H1 (cell line): ENCODE measurements at regions not wholly inside any gene's neighbourhood (a gene's known extent, or its start where the extent isn't known, plus 50 kb on each side); places are given as distances from the start of the nearest gene placed in this dataset.

Experiments used
- CTCF ChIA-PET: fragments of 300-600 bp; sonication (Branson Sonifier 250); formaldehyde crosslinking; loops from one replicate; lab custom pipeline; 2021; ENCODE audit not compliant: partially characterized antibody; lab: Charles Lee
- POLR2A ChIA-PET: fragments of 300-600 bp; sonication (Branson Sonifier 250); formaldehyde crosslinking; loops from one replicate; lab custom pipeline; 2021; ENCODE audit warnings: inconsistent platforms; ENCODE audit not compliant: partially characterized antibody; lab: Charles Lee
- DNase-seq, 2 experiments: peaks; one replicate each; pipeline versions ENCODE4 v3.0.0 to v3.0.0-alpha.2; 2010 to 2022; ENCODE audit warnings: low spot score in 2 of 2, low read depth in 1 of 2, mixed read lengths in 1 of 2
- FAIRE-seq: peaks from 2 replicates; lab custom pipeline; 2011; peaks lifted over from hg19 to GRCh38; lab: Jason Lieb, UNC
- H2AFZ ChIP-seq: 2 replicates; pipeline ENCODE4 v1.8.1; 2012; ENCODE audit warnings: low read length, inconsistent platforms
- H2AK5ac ChIP-seq: 2 replicates; pipeline ENCODE4 v1.6.1; 2013; ENCODE audit warnings: low read depth, low read length
- H2BK120ac ChIP-seq: replicated peaks from 2 replicates; pipeline ENCODE3; 2013; ENCODE audit warnings: low read depth, low read length, inconsistent platforms
- H2BK12ac ChIP-seq: 2 replicates; pipeline ENCODE4 v1.6.1; 2013; ENCODE audit warnings: low read depth, low read length
- H2BK15ac ChIP-seq: 2 replicates; pipeline ENCODE4 v1.6.1; 2013; ENCODE audit warnings: low read length
- H2BK20ac ChIP-seq: 2 replicates; pipeline ENCODE4 v1.6.1; 2013; ENCODE audit warnings: low read length
- H2BK5ac ChIP-seq: 2 replicates; pipeline ENCODE4 v1.6.1; 2013; ENCODE audit warnings: low read depth, low read length
- H3K14ac ChIP-seq: 2 replicates; pipeline ENCODE4 v1.6.1; 2013; ENCODE audit warnings: inconsistent platforms; ENCODE audit not compliant: insufficient read length
- H3K18ac ChIP-seq: 2 replicates; pipeline ENCODE4 v1.6.1; 2013; ENCODE audit warnings: low read length; ENCODE audit errors: extremely low read depth
- H3K23ac ChIP-seq: 2 replicates; pipeline ENCODE4 v1.6.1; 2013; ENCODE audit warnings: inconsistent platforms; ENCODE audit not compliant: insufficient read length
- H3K23me2 ChIP-seq: 2 replicates; pipeline ENCODE4 v1.6.1; 2013; ENCODE audit warnings: low read depth, low read length
- H3K27ac ChIP-seq: 2 replicates; pipeline ENCODE4 v1.6.1; 2011; ENCODE audit warnings: low read depth, low read length, inconsistent platforms
- H3K27me3 ChIP-seq, 4 experiments: replicated peaks in 1 of 4; 1 replicate in 1 of 4; 2 replicates in 3 of 4; pipeline versions ENCODE4 v1.6.1 to v1.8.1; 2011 to 2013; ENCODE audit warnings: low read length in 3 of 4, mild to moderate bottlenecking in 3 of 4, inconsistent platforms in 2 of 4, mixed read lengths in 2 of 4, moderate library complexity in 1 of 4; ENCODE audit not compliant: control insufficient read depth in 3 of 4, insufficient read depth in 3 of 4; ENCODE audit errors: extremely low read depth in 1 of 4
- H3K36me3 ChIP-seq, 4 experiments: 2 replicates each; pipeline versions ENCODE4 v1.6.1 to v1.8.1; 2011 to 2013; ENCODE audit warnings: mild to moderate bottlenecking in 4 of 4, low read length in 3 of 4, moderate library complexity in 2 of 4, control low read depth in 1 of 4, inconsistent platforms in 1 of 4; ENCODE audit not compliant: insufficient read depth in 4 of 4, control insufficient read depth in 2 of 4
- H3K4ac ChIP-seq: replicated peaks from 2 replicates; pipeline ENCODE3; 2013; ENCODE audit warnings: low read length, low read depth, mixed read lengths, inconsistent platforms; ENCODE audit not compliant: insufficient read length
- H3K4me1 ChIP-seq, 4 experiments: replicated peaks in 1 of 4; 1 replicate in 1 of 4; 2 replicates in 3 of 4; pipeline versions ENCODE4 v1.6.1 to v1.8.1; 2011 to 2013; ENCODE audit warnings: low read length in 3 of 4, inconsistent platforms in 2 of 4, mixed read lengths in 1 of 4; ENCODE audit not compliant: insufficient read depth in 4 of 4, control insufficient read depth in 3 of 4
- H3K4me2 ChIP-seq, 2 experiments: 2 replicates each; pipeline versions ENCODE4 v1.6.1 to v1.8.1; 2011 to 2013; ENCODE audit warnings: low read depth in 2 of 2, low read length in 2 of 2, control low read depth in 1 of 2, inconsistent platforms in 1 of 2, mild to moderate bottlenecking in 1 of 2; ENCODE audit not compliant: insufficient read depth in 1 of 2
- H3K4me3 ChIP-seq, 4 experiments: fragments of 200-600, 300-600 bp in 1 of 4; sonication (generic), shearing (Covaris generic), sonication (Bioruptor Twin) in 1 of 4; 2 replicates each; pipeline versions ENCODE4 v1.5.1 to v1.8.1; 2011 to 2016; ENCODE audit warnings: low read length in 4 of 4, low read depth in 3 of 4, control low read depth in 2 of 4, inconsistent platforms in 2 of 4, mild to moderate bottlenecking in 2 of 4, mixed read lengths in 1 of 4, moderate library complexity in 1 of 4; ENCODE audit not compliant: insufficient read depth in 2 of 4; ENCODE audit errors: extremely low read depth in 1 of 4
- H3K56ac ChIP-seq: replicated peaks from 2 replicates; pipeline ENCODE3; 2013; ENCODE audit warnings: low read depth, mild to moderate bottlenecking, mixed read lengths, low read length, inconsistent platforms; ENCODE audit not compliant: insufficient read length
- H3K79me1 ChIP-seq: 2 replicates; pipeline ENCODE4 v1.6.1; 2013; ENCODE audit warnings: low read depth, low read length, control low read depth
- H3K79me2 ChIP-seq, 2 experiments: 2 replicates each; pipeline versions ENCODE4 v1.6.1 to v1.8.1; 2012 to 2013; ENCODE audit warnings: low read length in 2 of 2, mild to moderate bottlenecking in 2 of 2, inconsistent platforms in 1 of 2; ENCODE audit not compliant: insufficient read depth in 2 of 2, control insufficient read depth in 1 of 2
- H3K9ac ChIP-seq, 4 experiments: replicated peaks in 1 of 4; 1 replicate in 1 of 4; 2 replicates in 3 of 4; pipeline versions ENCODE4 v1.6.1 to v1.8.1; 2011 to 2013; ENCODE audit warnings: low read depth in 3 of 4, low read length in 3 of 4, control low read depth in 2 of 4, mild to moderate bottlenecking in 2 of 4, moderate library complexity in 2 of 4, inconsistent platforms in 1 of 4; ENCODE audit errors: extremely low read depth in 1 of 4
- H3K9me3 ChIP-seq, 2 experiments: 2 replicates each; pipeline versions ENCODE4 v1.6.1 to v1.8.1; 2012 to 2013; ENCODE audit warnings: mild to moderate bottlenecking in 2 of 2, moderate library complexity in 2 of 2, control low read depth in 1 of 2, inconsistent platforms in 1 of 2, low read depth in 1 of 2, low read length in 1 of 2, mixed read lengths in 1 of 2; ENCODE audit not compliant: insufficient read depth in 2 of 2
- H4K20me1 ChIP-seq, 2 experiments: replicated peaks in 1 of 2; 2 replicates each; pipeline versions ENCODE3 to v1.8.1; 2011 to 2013; ENCODE audit warnings: inconsistent platforms in 2 of 2, low read length in 2 of 2, mild to moderate bottlenecking in 1 of 2; ENCODE audit not compliant: insufficient read depth in 2 of 2, control insufficient read depth in 1 of 2
- H4K5ac ChIP-seq: 2 replicates; pipeline ENCODE4 v1.6.1; 2013; ENCODE audit warnings: low read length, low read depth, mixed read lengths, inconsistent platforms; ENCODE audit not compliant: insufficient read length
- H4K8ac ChIP-seq: 2 replicates; pipeline ENCODE4 v1.8.0; 2013; ENCODE audit warnings: mild to moderate bottlenecking, moderate library complexity, low read length, inconsistent platforms; ENCODE audit not compliant: insufficient read depth; ENCODE audit errors: extremely low read depth
- H4K91ac ChIP-seq: replicated peaks from 2 replicates; pipeline ENCODE3; 2013; ENCODE audit warnings: low read length, mixed read lengths, inconsistent platforms; ENCODE audit not compliant: insufficient read length
- ATF3 ChIP-seq: IDR thresholded peaks from 2 replicates; pipeline ENCODE4 v1.6.1; 2011; ENCODE audit warnings: low read depth, mild to moderate bottlenecking, low read length; ENCODE audit not compliant: insufficient read depth
- BACH1 ChIP-seq: IDR thresholded peaks from 2 replicates; pipeline ENCODE4 v1.6.1; 2012; ENCODE audit warnings: low read length, improper control_type of control experiment
- POU5F1 ChIP-seq: IDR thresholded peaks from 2 replicates; pipeline ENCODE4 v1.6.1; 2011; ENCODE audit warnings: low read depth, mild to moderate bottlenecking, low read length, moderate library complexity
- SIRT6 ChIP-seq: IDR thresholded peaks from one replicate; pipeline ENCODE4 v1.7.1; 2012; ENCODE audit warnings: low read length, inconsistent platforms
- SIX5 ChIP-seq: IDR thresholded peaks from 2 replicates; pipeline ENCODE4 v1.6.1; 2011; ENCODE audit warnings: mild to moderate bottlenecking, low read depth, low read length
- SP1 ChIP-seq: IDR thresholded peaks from 2 replicates; pipeline ENCODE4 v1.6.1; 2011; ENCODE audit warnings: low read depth, low read length
- SP2 ChIP-seq: IDR thresholded peaks from 2 replicates; pipeline ENCODE4 v1.6.1; 2012; ENCODE audit warnings: mild to moderate bottlenecking, low read length, inconsistent platforms
- SUZ12 ChIP-seq: fragments of 200-600 bp; sonication (generic); IDR thresholded peaks from 2 replicates; pipeline ENCODE4 v1.6.1; 2012; ENCODE audit warnings: mild to moderate bottlenecking, inconsistent platforms, low read length, moderate library complexity, mixed read lengths
- TBP ChIP-seq: IDR thresholded peaks from 2 replicates; pipeline ENCODE4 v1.6.1; 2011; ENCODE audit warnings: low read depth, low read length, improper control_type of control experiment
- TEAD4 ChIP-seq: IDR thresholded peaks from 2 replicates; pipeline ENCODE4 v1.6.1; 2012; ENCODE audit warnings: low read depth, low read length, inconsistent platforms, mixed read lengths
- YY1 ChIP-seq: IDR thresholded peaks from 2 replicates; pipeline ENCODE4 v1.6.1; 2011; ENCODE audit warnings: low read depth, mild to moderate bottlenecking, low read length
- WGBS, 2 experiments: shearing (Covaris generic) in 1 of 2; methylation state at CpG; one replicate each; pipeline versions ENCODE4 v1.1.6 to v1.1.7; 2013 to 2015; ENCODE audit warnings: low lambda C conversion rate in 2 of 2, mixed read lengths in 2 of 2, inconsistent platforms in 1 of 2, low coverage in 1 of 2, missing lambda C conversion rate in 1 of 2; ENCODE audit not compliant: insufficient replicate concordance in 2 of 2, insufficient coverage in 1 of 2, insufficient read length in 1 of 2; ENCODE audit errors: extremely low coverage in 1 of 2, missing lambda C conversion rate in 1 of 2; 5-methylcytosine and 5-hydroxymethylcytosine counted together

GRCh38 chr11:115051938-115052590 lies 373.7 kb downstream of the NXPE2 start:
- Histone ChIP-seq H2BK15ac (no peak overlapping the region), H3K27me3 (no peaks in the 10 kb centered on the region), H3K4ac (no peak overlapping the region), H4K91ac (no peak overlapping the region), H3K79me2 (no peaks in the 10 kb centered on the region), H2BK20ac (no peak overlapping the region), H4K8ac (no peak overlapping the region), H3K9me3 (peaks cover 3 to 11% of the 10 kb centered on the region in 2 experiments), H2BK120ac (no peak overlapping the region), H2BK12ac (peak overlapping the region; percentile 31; the same call in 1 of the 2 replicates), H3K4me3 (no peak overlapping the region), H3K14ac (no peak overlapping the region), H3K56ac (no peak overlapping the region), H2AFZ (no peak overlapping the region), H3K79me1 (no peaks in the 10 kb centered on the region), H3K36me3 (no peaks in the 10 kb centered on the region), H3K18ac (no peak overlapping the region), H3K4me2 (no peak overlapping the region), H3K9ac (no peak overlapping the region), H4K20me1 (no peaks in the 10 kb centered on the region), H2AK5ac (no peak overlapping the region), H3K27ac (no peak overlapping the region), H3K23ac (no peak overlapping the region), H3K4me1 (peaks cover 0 to 2% (median 0%) of the 10 kb centered on the region in 4 experiments; a peak in 2 of 7 replicates), H2BK5ac (no peak overlapping the region; the same call in 1 of the 2 replicates), H3K23me2 (no peaks in the 10 kb centered on the region; the same call in 1 of the 2 replicates), H4K5ac (no peak overlapping the region)
- DNase-seq (no peak), FAIRE-seq (no peak)
- 94% methylated on average over 6 of the region's 6 CpGs; no CpG with 5 or more reads in 1 of the 2 experiments for WGBS, 2 experiments
- CTCF ChIA-PET: no interaction called here
- POLR2A ChIA-PET: no interaction called here
- no peak for TF ChIP-seq BACH1
- no peak for TF ChIP-seq SIX5
- no peak for TF ChIP-seq POU5F1
- no peak for TF ChIP-seq ATF3
- no peak for TF ChIP-seq TEAD4
- no peak for TF ChIP-seq SP1
- TF ChIP-seq SP2: no peak
- no peak for TF ChIP-seq TBP
- no peak for TF ChIP-seq SIRT6
- TF ChIP-seq SUZ12: no peak
- TF ChIP-seq YY1: no peak
